Small intestine (tissue), 7 donors: ENCODE measurements at regions not wholly inside any gene's neighbourhood (a gene's known extent, or its start where the extent isn't known, plus 50 kb on each side); places are given as distances from the start of the nearest gene placed in this dataset.
"Not testable (repeated sequence)": the region's sequence is repeated elsewhere in the genome, so short reads cannot be mapped to it uniquely, and the experiment has no call there.

Experiments used
- DNase-seq, 2 donors: peaks; one replicate each; pipeline versions ENCODE4 v3.0.0 to v3.0.0-alpha.2; 2013
- FAIRE-seq: peaks from 2 replicates; lab custom pipeline; 2012; peaks lifted over from hg19 to GRCh38; lab: Jason Lieb, UNC
- H3K27ac ChIP-seq, 3 donors: one replicate each; pipeline ENCODE4 v1.5.1; 2013; ENCODE audit warnings: low read length in 2 of 3, mild to moderate bottlenecking in 2 of 3, control low read depth in 1 of 3, inconsistent platforms in 1 of 3, low read depth in 1 of 3, moderate library complexity in 1 of 3
- H3K27me3 ChIP-seq, 3 donors: one replicate each; pipeline ENCODE4 v1.6.1; 2013; ENCODE audit warnings: low read length in 3 of 3, inconsistent platforms in 1 of 3; ENCODE audit not compliant: control insufficient read depth in 3 of 3, insufficient read depth in 3 of 3
- H3K36me3 ChIP-seq, 3 donors: one replicate each; pipeline ENCODE4 v1.6.1; 2013; ENCODE audit warnings: low read length in 3 of 3, inconsistent platforms in 1 of 3, low read depth in 1 of 3, mild to moderate bottlenecking in 1 of 3, moderate library complexity in 1 of 3; ENCODE audit not compliant: control insufficient read depth in 3 of 3, insufficient read depth in 2 of 3
- H3K4me1 ChIP-seq, 3 donors: one replicate each; pipeline ENCODE4 v1.6.1; 2013; ENCODE audit warnings: low read length in 2 of 3, inconsistent platforms in 1 of 3, low read depth in 1 of 3, mild to moderate bottlenecking in 1 of 3, moderate library complexity in 1 of 3; ENCODE audit not compliant: control insufficient read depth in 3 of 3, insufficient read depth in 2 of 3
- H3K4me3 ChIP-seq, 3 donors: one replicate each; pipeline ENCODE4 v1.5.1; 2013; ENCODE audit warnings: low read length in 3 of 3, control low read depth in 1 of 3, inconsistent platforms in 1 of 3, low read depth in 1 of 3, mild to moderate bottlenecking in 1 of 3, moderate library complexity in 1 of 3
- H3K9me3 ChIP-seq, 2 donors: one replicate each; pipeline ENCODE4 v1.6.1; 2013; ENCODE audit warnings: low read depth in 1 of 2, low read length in 1 of 2; ENCODE audit not compliant: control insufficient read depth in 2 of 2, insufficient read depth in 1 of 2
- WGBS, 3 donors: extraction: QIAGEN DNeasy Blood & Tissue Kit; methylation state at CpG; one replicate each; pipeline ENCODE4 v1.1.7; 2013; 5-methylcytosine and 5-hydroxymethylcytosine counted together
- donor health status: healthy with polysubstance abuse.
- donor health status: control.
- donor health status: control.
- donor health status: Bipolar disorder and iron deficiency.
- donor health status: healthy.

GRCh38 chr4:175092114-175092513 lies 174.0 kb downstream of the ADAM29 start:
- WGBS, 3 donors, result 83 to 93% (median 91%) methylated on average over 13 to 20 of the region's 20 CpGs
- H3K36me3 ChIP-seq, result no peaks in the 10 kb centered on the region
- DNase-seq (no peak), FAIRE-seq (no peak)
- H3K27ac ChIP-seq, result no peak overlapping the region
- peaks cover 2 to 28% of the 10 kb centered on the region in 2 donors for H3K9me3 ChIP-seq
- no peak overlapping the region for H3K4me3 ChIP-seq
- no peaks in the 10 kb centered on the region for H3K4me1 ChIP-seq
- no peaks in the 10 kb centered on the region for H3K27me3 ChIP-seq

DNA sequence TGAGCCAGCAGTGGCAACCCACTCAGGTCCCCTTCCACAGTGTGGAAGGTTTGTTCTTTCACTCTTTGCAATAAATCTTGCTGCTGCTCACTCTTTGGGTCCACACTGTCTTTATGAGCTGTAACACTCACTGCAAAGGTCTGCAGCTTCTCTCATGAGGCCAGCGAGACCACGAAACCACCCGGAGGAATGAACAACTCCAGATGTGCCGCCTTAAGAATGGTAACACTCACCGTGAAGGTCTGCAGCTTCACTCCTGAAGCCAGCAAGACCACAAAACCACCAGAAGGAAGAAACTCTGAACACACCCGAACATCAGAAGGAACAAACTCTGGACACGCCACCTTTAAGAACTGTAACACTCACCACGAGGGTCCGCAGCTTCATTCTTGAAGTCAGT lies 174.9 kb downstream of the ADAM29 start:
- not testable (repeated sequence) for H3K27ac ChIP-seq, FAIRE-seq, H3K36me3 ChIP-seq, H3K4me3 ChIP-seq, DNase-seq, H3K27me3 ChIP-seq, H3K4me1 ChIP-seq
- 77 to 88% (median 85%) methylated on average over 9 of the region's 9 CpGs for WGBS, 3 donors
- peaks cover 2 to 28% of the 10 kb centered on the region in 2 donors for H3K9me3 ChIP-seq

- no peak for DNase-seq
Measured at GRCh38 chr4:175103403-175103802, 185.2 kb downstream of the ADAM29 start.

DNA sequence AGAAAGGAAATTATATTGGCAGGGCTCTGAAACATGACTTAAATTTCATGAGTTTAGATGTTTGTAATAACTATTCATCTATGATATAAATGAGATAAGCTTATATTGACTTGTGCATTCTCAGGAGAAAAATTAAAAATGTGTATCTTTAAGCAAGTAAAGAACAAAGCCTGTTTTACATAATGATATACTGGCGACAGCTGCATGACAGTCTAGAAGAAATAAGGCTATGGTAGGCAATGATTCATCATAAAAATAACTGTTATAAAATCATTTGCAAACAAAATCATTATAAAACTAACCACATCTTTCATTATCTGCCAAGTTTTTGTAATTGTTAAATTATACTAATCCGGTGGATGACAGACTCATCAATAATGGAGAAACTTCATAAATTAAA lies 188.1 kb downstream of the ADAM29 start:
- 68 to 87% (median 83%) methylated on average over 2 of the region's 2 CpGs for WGBS, 3 donors
- Histone ChIP-seq H3K27ac (no peak overlapping the region), H3K9me3 (peaks cover 1 to 10% of the 10 kb centered on the region in 2 donors), H3K27me3 (no peaks in the 10 kb centered on the region), H3K36me3 (no peaks in the 10 kb centered on the region), H3K4me1 (no peaks in the 10 kb centered on the region), H3K4me3 (no peak overlapping the region)
- DNase-seq, result no peak
- FAIRE-seq, result peak; percentile 44

More at GRCh38 chr4:175103403-175103802, 185.2 kb downstream of the ADAM29 start:
- FAIRE-seq, result no peak
- Histone ChIP-seq H3K4me1 (no peaks in the 10 kb centered on the region), H3K27me3 (no peaks in the 10 kb centered on the region), H3K9me3 (peaks cover 0 to 2% of the 10 kb centered on the region in 2 donors), H3K36me3 (no peaks in the 10 kb centered on the region), H3K4me3 (no peak overlapping the region), H3K27ac (no peak overlapping the region)
- 72 to 89% (median 78%) methylated on average over 2 of the region's 2 CpGs for WGBS, 3 donors

DNA sequence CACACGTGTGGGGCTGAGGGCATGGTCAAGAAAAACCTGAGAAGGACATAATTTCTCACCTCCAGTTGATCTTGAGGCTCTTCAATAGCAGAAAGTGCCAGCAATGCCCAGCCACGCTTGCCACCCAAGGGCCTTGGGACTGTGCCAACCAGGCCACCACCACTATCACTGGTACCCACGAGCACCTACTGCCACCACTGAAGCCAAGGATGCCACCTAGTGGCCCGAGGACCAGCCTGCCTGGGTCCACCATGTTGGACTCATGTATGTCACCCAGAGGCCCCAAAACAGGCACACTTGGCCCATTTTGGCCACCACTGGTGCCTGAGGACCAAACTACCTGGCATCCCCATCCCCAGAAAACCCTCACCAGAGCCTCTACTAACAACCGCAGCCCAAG lies 191.8 kb downstream of the ADAM29 start:
- Histone ChIP-seq H3K36me3 (no peaks in the 10 kb centered on the region), H3K27me3 (no peaks in the 10 kb centered on the region), H3K4me3 (no peak overlapping the region), H3K4me1 (no peaks in the 10 kb centered on the region), H3K9me3 (peaks cover 1 to 13% of the 10 kb centered on the region in 2 donors), H3K27ac (no peak overlapping the region)
- DNase-seq (no peak), FAIRE-seq (no peak)
- 65 to 70% (median 65%) methylated on average over 5 of the region's 5 CpGs for WGBS, 3 donors

- Histone ChIP-seq H3K36me3 (no peaks in the 10 kb centered on the region), H3K27ac (no peak overlapping the region), H3K4me3 (no peak overlapping the region), H3K9me3 (peaks cover 0 to 3% of the 10 kb centered on the region in 2 donors), H3K27me3 (no peaks in the 10 kb centered on the region), H3K4me1 (no peaks in the 10 kb centered on the region)
- no peak for DNase-seq
- 87 to 95% (median 89%) methylated on average over 4 of the region's 4 CpGs for WGBS, 3 donors
- FAIRE-seq, result no peak
Measured at GRCh38 chr4:175125410-175126068, 207.4 kb downstream of the ADAM29 start.

GRCh38 chr4:175127314-175127713 lies 209.2 kb downstream of the ADAM29 start:
- H3K27me3 ChIP-seq, result no peaks in the 10 kb centered on the region
- WGBS, 3 donors, result 64 to 71% (median 71%) methylated on average over 2 of the region's 2 CpGs
- H3K27ac ChIP-seq, result no peak overlapping the region
- H3K4me3 ChIP-seq, result no peak overlapping the region
- no peaks in the 10 kb centered on the region for H3K9me3 ChIP-seq
- FAIRE-seq (no peak), DNase-seq (no peak)
- no peaks in the 10 kb centered on the region for H3K4me1 ChIP-seq
- H3K36me3 ChIP-seq, result no peaks in the 10 kb centered on the region

DNA sequence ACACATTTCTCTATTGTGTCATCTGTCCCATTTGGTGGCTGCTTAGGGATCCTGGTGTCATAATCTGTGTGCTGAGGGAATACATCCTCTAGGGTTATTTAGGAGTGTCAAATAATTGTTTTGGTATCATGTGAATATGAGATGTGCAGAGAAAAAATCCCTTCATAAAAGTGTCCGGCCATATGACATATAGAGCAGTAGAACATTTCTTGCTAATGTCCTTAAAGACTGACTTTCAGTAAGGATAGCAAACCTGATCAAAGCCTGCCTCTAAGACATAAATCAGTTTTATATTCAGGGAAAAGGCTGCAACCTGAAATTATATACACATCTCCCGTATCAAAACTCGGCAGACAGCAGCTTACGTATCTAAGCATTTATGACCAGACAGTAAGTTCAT lies 211.6 kb downstream of the ADAM29 start:
- DNase-seq, result no peak
- WGBS, 3 donors, result 46 to 72% (median 67%) methylated on average over 4 of the region's 4 CpGs
- no peaks in the 10 kb centered on the region for H3K36me3 ChIP-seq
- no peaks in the 10 kb centered on the region for H3K4me1 ChIP-seq
- no peaks in the 10 kb centered on the region for H3K9me3 ChIP-seq
- FAIRE-seq, result no peak
- H3K27ac ChIP-seq, result no peak overlapping the region
- no peaks in the 10 kb centered on the region for H3K27me3 ChIP-seq
- no peak overlapping the region for H3K4me3 ChIP-seq

- DNase-seq (no peak), FAIRE-seq (no peak)
- no peaks in the 10 kb centered on the region for H3K27me3 ChIP-seq
- no peak overlapping the region for H3K4me3 ChIP-seq
- no peaks in the 10 kb centered on the region for H3K36me3 ChIP-seq
- H3K9me3 ChIP-seq, result no peaks in the 10 kb centered on the region
- H3K4me1 ChIP-seq, result no peaks in the 10 kb centered on the region
- H3K27ac ChIP-seq, result no peak overlapping the region
- WGBS, 3 donors, result 89 to 94% (median 91%) methylated on average over 12 of the region's 12 CpGs
Measured at GRCh38 chr4:175139205-175139604, 221.0 kb downstream of the ADAM29 start.
